Body of pancreas (tissue), 4 donors: ENCODE measurements at regions not wholly inside any gene's neighbourhood (a gene's known extent, or its start where the extent isn't known, plus 50 kb on each side); places are given as distances from the start of the nearest gene placed in this dataset.

ENCODE experiments used
- POLR2A ChIP-seq, 3 donors: fragments of 450-650 bp; IDR thresholded peaks; one replicate each; pipeline ENCODE4 v1.6.1; 2016; ENCODE audit warnings: antibody characterized with exemption in 3 of 3, mild to moderate bottlenecking in 2 of 3
- TF ChIP-seq, protein P1 (sequence below), 7 experiments: fragments of 450-650 bp in 4 of 7; fragments of 200-600 bp in 3 of 7; sonication (generic) in 3 of 7; IDR thresholded peaks; one replicate each; pipeline ENCODE4 v1.5.1; 2016 to 2019; ENCODE audit warnings: antibody characterized with exemption in 7 of 7

DNA sequence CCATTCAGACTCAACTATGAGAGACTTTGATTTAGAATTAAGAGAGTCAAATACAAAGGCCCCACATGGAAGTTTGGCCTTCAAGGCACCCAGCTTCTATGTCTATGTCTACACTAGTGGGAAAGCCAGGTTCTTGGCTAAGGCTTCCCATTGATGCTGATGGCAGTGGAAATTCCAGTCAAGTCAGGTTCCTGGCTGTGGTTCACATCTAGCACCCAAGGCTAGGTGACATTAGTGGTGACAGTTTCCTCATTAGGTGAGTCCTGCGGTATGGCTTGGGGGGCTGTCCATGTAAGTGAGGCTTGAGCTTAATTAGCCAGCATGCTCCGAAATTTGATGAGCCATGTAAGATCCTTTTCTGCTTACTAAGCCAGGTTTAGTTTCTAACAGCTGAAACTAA is 460.9 kb downstream of the RMST start:
- TF ChIP-seq, protein P1, sequence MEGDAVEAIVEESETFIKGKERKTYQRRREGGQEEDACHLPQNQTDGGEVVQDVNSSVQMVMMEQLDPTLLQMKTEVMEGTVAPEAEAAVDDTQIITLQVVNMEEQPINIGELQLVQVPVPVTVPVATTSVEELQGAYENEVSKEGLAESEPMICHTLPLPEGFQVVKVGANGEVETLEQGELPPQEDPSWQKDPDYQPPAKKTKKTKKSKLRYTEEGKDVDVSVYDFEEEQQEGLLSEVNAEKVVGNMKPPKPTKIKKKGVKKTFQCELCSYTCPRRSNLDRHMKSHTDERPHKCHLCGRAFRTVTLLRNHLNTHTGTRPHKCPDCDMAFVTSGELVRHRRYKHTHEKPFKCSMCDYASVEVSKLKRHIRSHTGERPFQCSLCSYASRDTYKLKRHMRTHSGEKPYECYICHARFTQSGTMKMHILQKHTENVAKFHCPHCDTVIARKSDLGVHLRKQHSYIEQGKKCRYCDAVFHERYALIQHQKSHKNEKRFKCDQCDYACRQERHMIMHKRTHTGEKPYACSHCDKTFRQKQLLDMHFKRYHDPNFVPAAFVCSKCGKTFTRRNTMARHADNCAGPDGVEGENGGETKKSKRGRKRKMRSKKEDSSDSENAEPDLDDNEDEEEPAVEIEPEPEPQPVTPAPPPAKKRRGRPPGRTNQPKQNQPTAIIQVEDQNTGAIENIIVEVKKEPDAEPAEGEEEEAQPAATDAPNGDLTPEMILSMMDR (IDR thresholded peaks at IDR 0.05): no peak
- TF ChIP-seq POLR2A (IDR thresholded peaks at IDR 0.05): no peak
